ENCODE measurements at regions not wholly inside any gene's neighbourhood (a gene's known extent, or its start where the extent isn't known, plus 50 kb on each side); places are given as distances from the start of the nearest gene placed in this dataset.

DNA sequence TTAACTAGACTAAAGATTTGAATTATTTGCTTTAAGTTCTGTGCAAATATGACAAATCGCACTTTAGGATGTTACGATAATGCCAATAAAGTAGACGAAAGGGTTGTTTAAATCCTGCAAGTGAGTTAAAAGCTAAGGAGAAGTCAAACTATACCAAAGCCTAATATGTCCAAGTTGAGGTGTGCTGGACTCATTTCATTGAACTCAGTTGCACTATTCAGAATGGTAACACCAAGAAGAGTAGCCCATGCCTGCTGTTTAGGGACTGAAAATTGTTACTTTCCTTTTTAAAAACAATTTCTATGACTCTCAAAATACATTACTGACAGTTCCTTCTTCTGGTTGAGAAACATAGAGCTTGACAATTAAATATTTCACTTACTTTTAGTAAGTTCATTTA, 766.3 kb downstream of the DNAJB9 start:
- TF ChIP-seq SCMH1 (CRISPR knock-in tag; IDR thresholded peaks at IDR 0.05; ENCODE audit: borderline replicate concordance) (no peak), ZNF557 (CRISPR knock-in tag; IDR thresholded peaks at IDR 0.05) (no peak), KLF13 (CRISPR knock-in tag; IDR thresholded peaks at IDR 0.05) (no peak), MED8 (CRISPR knock-in tag; IDR thresholded peaks at IDR 0.05; ENCODE audit: insufficient replicate concordance) (no peak), SPEN (CRISPR knock-in tag; IDR thresholded peaks at IDR 0.05; ENCODE audit: low read depth) (no peak), SIX1 (CRISPR knock-in tag; IDR thresholded peaks at IDR 0.05; ENCODE audit: borderline replicate concordance) (no peak), FOXO1 (CRISPR knock-in tag; IDR thresholded peaks at IDR 0.05) (no peak), ZNF317 (CRISPR knock-in tag; IDR thresholded peaks at IDR 0.05) (no peak)
- TF ChIP-seq, protein P1, sequence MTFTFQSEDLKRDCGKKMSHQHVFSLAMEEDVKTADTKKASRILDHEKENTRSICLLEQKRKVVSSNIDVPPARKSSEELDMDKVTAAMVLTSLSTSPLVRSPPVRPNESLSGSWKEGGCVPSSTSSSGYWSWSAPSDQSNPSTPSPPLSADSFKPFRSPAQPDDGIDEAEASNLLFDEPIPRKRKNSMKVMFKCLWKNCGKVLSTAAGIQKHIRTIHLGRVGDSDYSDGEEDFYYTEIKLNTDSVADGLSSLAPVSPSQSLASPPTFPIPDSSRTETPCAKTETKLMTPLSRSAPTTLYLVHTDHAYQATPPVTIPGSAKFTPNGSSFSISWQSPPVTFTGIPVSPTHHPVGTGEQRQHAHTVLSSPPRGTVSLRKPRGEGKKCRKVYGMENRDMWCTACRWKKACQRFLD (CRISPR knock-in tag; IDR thresholded peaks at IDR 0.05; ENCODE audit: borderline replicate concordance) = no peak
- TF ChIP-seq, protein P2, sequence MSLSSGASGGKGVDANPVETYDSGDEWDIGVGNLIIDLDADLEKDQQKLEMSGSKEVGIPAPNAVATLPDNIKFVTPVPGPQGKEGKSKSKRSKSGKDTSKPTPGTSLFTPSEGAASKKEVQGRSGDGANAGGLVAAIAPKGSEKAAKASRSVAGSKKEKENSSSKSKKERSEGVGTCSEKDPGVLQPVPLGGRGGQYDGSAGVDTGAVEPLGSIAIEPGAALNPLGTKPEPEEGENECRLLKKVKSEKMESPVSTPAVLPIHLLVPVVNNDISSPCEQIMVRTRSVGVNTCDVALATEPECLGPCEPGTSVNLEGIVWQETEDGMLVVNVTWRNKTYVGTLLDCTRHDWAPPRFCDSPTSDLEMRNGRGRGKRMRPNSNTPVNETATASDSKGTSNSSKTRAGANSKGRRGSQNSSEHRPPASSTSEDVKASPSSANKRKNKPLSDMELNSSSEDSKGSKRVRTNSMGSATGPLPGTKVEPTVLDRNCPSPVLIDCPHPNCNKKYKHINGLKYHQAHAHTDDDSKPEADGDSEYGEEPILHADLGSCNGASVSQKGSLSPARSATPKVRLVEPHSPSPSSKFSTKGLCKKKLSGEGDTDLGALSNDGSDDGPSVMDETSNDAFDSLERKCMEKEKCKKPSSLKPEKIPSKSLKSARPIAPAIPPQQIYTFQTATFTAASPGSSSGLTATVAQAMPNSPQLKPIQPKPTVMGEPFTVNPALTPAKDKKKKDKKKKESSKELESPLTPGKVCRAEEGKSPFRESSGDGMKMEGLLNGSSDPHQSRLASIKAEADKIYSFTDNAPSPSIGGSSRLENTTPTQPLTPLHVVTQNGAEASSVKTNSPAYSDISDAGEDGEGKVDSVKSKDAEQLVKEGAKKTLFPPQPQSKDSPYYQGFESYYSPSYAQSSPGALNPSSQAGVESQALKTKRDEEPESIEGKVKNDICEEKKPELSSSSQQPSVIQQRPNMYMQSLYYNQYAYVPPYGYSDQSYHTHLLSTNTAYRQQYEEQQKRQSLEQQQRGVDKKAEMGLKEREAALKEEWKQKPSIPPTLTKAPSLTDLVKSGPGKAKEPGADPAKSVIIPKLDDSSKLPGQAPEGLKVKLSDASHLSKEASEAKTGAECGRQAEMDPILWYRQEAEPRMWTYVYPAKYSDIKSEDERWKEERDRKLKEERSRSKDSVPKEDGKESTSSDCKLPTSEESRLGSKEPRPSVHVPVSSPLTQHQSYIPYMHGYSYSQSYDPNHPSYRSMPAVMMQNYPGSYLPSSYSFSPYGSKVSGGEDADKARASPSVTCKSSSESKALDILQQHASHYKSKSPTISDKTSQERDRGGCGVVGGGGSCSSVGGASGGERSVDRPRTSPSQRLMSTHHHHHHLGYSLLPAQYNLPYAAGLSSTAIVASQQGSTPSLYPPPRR (CRISPR knock-in tag; IDR thresholded peaks at IDR 0.05; ENCODE audit: borderline replicate concordance) = no peak

More for the DNA sequence above, 766.3 kb downstream of the DNAJB9 start:
- Histone ChIP-seq H3K4me3 (replicated peaks in 1 of 3; ENCODE audit: insufficient read depth in 1 of 3, low read depth in 2 of 3, low read length in 3 of 3) (no peak overlapping the region), H3K36me3 (replicated peaks in 1 of 2; ENCODE audit: control insufficient read depth in 1 of 2, insufficient read depth in 2 of 2, low read length in 2 of 2) (no peaks in the 10 kb centered on the region), H3K79me2 (ENCODE audit: insufficient read depth, low read length) (no peaks in the 10 kb centered on the region), H3K9ac (ENCODE audit: insufficient read depth, low read depth, low read length) (no peak overlapping the region), H3K27me3 (ENCODE audit: control insufficient read depth in 1 of 2, insufficient read depth in 2 of 2, low read length in 2 of 2) (no peaks in the 10 kb centered on the region), H3K27ac (ENCODE audit: extremely low read length, insufficient read depth, low read length) (no peak overlapping the region), H4K20me1 (ENCODE audit: insufficient read depth, low read length) (no peaks in the 10 kb centered on the region), H2AFZ (ENCODE audit: low read length) (no peak overlapping the region), H3K9me3 (ENCODE audit: low read length) (no peaks in the 10 kb centered on the region), H3K4me2 (ENCODE audit: low read depth, low read length) (no peak overlapping the region), H3K4me1 (ENCODE audit: insufficient read depth, low read length) (no peaks in the 10 kb centered on the region)
- in situ Hi-C loops (cut with HindIII; ENCODE audit: extremely low pct_ligation_motif_present, low pct_unique_long_range_greater_than_20kb) = no loop called here
- intact Hi-C loops (cut with micrococcal nuclease; ENCODE audit: unreplicated experiment) = no loop called here
- WGBS (ENCODE audit: low lambda C conversion rate) = 64% methylated on average over 3 of the region's 3 CpGs
- FAIRE-seq = no peak
- DNase-seq (ENCODE audit: low spot score) = no peak
- ChIA-PET CTCF (ENCODE audit: low intra/inter-chr PET ratio, low total read pairs) (no interaction called here), POLR2A (no interaction called here)
- BruUV-seq (replicated peaks) = no TSS peak
- ATAC-seq = no peak
